Activated T-cell treated with anti-CD3 and anti-CD28 coated beads for 4 hours (primary cell): ENCODE measurements at regions not wholly inside any gene's neighbourhood (a gene's known extent, or its start where the extent isn't known, plus 50 kb on each side); places are given as distances from the start of the nearest gene placed in this dataset.

Source experiments
- DNase-seq: peaks from one replicate; pipeline ENCODE4 v3.0.0-alpha.2; 2020

GRCh38 chr5:142432369-142432863 lies 107.6 kb upstream of the SPRY4 start:
- no peak for DNase-seq

- no peak for DNase-seq
Measured at GRCh38 chr5:142428773-142429473, 104.1 kb upstream of the SPRY4 start.

- no peak for DNase-seq
Measured at GRCh38 chr5:142428036-142428772, 103.4 kb upstream of the SPRY4 start.

GRCh38 chr5:142427529-142427928 lies 102.7 kb upstream of the SPRY4 start:
- DNase-seq = no peak

- no peak for DNase-seq
Measured at GRCh38 chr5:142427015-142427364, 102.2 kb upstream of the SPRY4 start.

GRCh38 chr5:142426129-142427014 lies 101.6 kb upstream of the SPRY4 start:
- DNase-seq = no peak

GRCh38 chr5:142425286-142426065 lies 100.7 kb upstream of the SPRY4 start:
- DNase-seq = no peak

- no peak for DNase-seq
Measured at GRCh38 chr5:142422429-142422828, 97.6 kb upstream of the SPRY4 start.

GRCh38 chr5:142421621-142422397 lies 97.0 kb upstream of the SPRY4 start:
- no peak for DNase-seq

GRCh38 chr5:142421228-142421617 lies 96.4 kb upstream of the SPRY4 start:
- no peak for DNase-seq

- no peak for DNase-seq
Measured at GRCh38 chr5:142420561-142421227, 95.9 kb upstream of the SPRY4 start.

- no peak for DNase-seq
Measured at GRCh38 chr5:142412581-142412980, 87.8 kb upstream of the SPRY4 start.

- DNase-seq = no peak
Measured at GRCh38 chr5:142411656-142412425, 87.0 kb upstream of the SPRY4 start.

GRCh38 chr5:142411103-142411502 lies 86.3 kb upstream of the SPRY4 start:
- no peak for DNase-seq

GRCh38 chr5:142408981-142409481 lies 84.2 kb upstream of the SPRY4 start:
- no peak for DNase-seq

GRCh38 chr5:142408536-142408935 lies 83.7 kb upstream of the SPRY4 start:
- DNase-seq = no peak

- DNase-seq = no peak
Measured at GRCh38 chr5:142405814-142406395, 81.1 kb upstream of the SPRY4 start.

GRCh38 chr5:142405023-142405422 lies 80.2 kb upstream of the SPRY4 start:
- DNase-seq = no peak

GRCh38 chr5:142404046-142404477 lies 79.2 kb upstream of the SPRY4 start:
- DNase-seq = no peak

- no peak for DNase-seq
Measured at GRCh38 chr5:142403583-142403982, 78.8 kb upstream of the SPRY4 start.
